PC-9 (cell line): ENCODE measurements at regions not wholly inside any gene's neighbourhood (a gene's known extent, or its start where the extent isn't known, plus 50 kb on each side); places are given as distances from the start of the nearest gene placed in this dataset.

Source experiments
- CTCF ChIP-seq: fragments of 200-600 bp; sonication (generic); conservative IDR thresholded peaks from 2 replicates; pipeline ENCODE4 v1.6.1; 2017; ENCODE audit warnings: mixed run types, antibody characterized with exemption, mild to moderate bottlenecking, moderate library complexity
- EZH2 ChIP-seq: fragments of 200-600 bp; sonication (generic); IDR thresholded peaks from 2 replicates; pipeline ENCODE4 v1.8.0; 2017; ENCODE audit warnings: antibody characterized with exemption, low read depth

- TF ChIP-seq EZH2 (no peak), CTCF (no peak)
Measured at GRCh38 chr2:103809415-103809814, 1044.5 kb upstream of the POU3F3 start.
